Stimulated activated CD4-positive, alpha-beta T cell treated with anti-CD3 and anti-CD28 coated beads, Interleukin-15, amount 100 ng/mL, for 48 hours (primary cell): ENCODE measurements at regions not wholly inside any gene's neighbourhood (a gene's known extent, or its start where the extent isn't known, plus 50 kb on each side); places are given as distances from the start of the nearest gene placed in this dataset.
"Not testable (repeated sequence)": the region's sequence is repeated elsewhere in the genome, so short reads cannot be mapped to it uniquely, and the experiment has no call there.

Experiments
- DNase-seq, 2 donors: peaks; one replicate each; pipeline ENCODE4 v3.0.0-alpha.2; 2020; ENCODE audit warnings: low read depth in 2 of 2

DNA sequence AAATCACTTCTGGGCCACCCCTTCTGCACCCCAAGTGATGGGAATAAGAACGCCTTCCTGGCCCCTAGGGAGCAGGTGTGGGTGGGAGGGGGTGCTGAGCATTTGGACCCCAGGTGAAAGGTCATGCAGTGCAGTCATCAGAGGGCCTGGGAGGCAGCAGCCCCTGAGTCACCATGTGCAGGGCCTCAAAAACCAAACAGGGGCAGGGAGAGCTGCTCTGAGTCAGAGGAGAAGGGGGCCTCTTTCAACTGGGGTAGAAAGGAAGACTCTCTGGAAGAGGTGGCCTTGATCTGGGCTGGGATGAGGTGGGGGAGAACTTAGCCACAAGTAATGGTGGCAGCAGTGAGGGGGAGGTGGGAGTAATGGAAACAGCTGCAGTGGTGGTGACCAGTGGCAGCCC lies 164.3 kb downstream of the BUB3 start:
- no peak for DNase-seq

- no peak for DNase-seq
These were observed 165.9 kb downstream of the BUB3 start for GRCh38 chr10:123320091-123320490.

DNA sequence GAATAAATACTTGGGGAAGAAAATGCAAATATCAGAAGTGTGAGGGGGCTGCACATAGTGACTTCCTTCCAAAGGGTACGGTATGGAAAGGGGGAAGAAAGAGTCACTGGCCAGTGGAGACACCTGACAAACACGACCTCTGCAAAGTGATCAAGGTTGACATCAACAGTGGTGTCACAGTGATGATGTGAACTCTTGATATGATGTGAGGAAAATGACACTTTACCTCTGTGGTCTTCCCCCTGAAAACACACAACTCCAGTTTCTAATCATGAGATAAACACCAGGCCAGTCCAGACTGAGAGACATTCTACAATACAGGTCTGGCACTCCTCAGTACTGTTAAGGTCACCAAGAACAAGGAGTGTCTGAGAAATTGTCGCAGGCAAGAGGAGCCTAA lies 169.7 kb downstream of the BUB3 start:
- DNase-seq: no peak

GRCh38 chr10:123325663-123326190 lies 171.5 kb downstream of the BUB3 start:
- DNase-seq: no peak

GRCh38 chr10:123326674-123327073 lies 172.5 kb downstream of the BUB3 start:
- DNase-seq: no peak

- DNase-seq: no peak
These were observed 173.2 kb downstream of the BUB3 start for GRCh38 chr10:123327450-123327849.

- DNase-seq: no peak
These were observed 173.7 kb downstream of the BUB3 start for GRCh38 chr10:123327896-123328295.

DNA sequence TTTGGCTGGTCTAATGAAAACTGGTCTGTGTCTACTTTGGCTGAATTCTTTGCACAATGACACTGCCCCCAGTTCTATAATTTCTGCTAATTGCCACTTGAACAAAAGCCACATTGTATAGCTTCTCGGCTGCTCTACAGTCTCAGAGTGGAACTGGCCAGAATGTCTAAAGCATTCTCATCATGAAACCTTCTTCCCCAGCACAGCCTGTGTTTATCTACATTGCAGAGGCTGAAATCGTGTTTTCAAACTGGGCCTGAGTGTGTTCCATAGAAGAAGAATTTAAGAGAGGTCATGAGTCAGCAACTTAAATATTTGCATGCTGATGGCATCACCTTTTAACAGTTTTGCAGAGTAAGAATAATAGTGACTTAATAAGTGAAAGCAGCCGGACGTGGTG lies 177.2 kb downstream of the BUB3 start:
- no peak for DNase-seq

DNA sequence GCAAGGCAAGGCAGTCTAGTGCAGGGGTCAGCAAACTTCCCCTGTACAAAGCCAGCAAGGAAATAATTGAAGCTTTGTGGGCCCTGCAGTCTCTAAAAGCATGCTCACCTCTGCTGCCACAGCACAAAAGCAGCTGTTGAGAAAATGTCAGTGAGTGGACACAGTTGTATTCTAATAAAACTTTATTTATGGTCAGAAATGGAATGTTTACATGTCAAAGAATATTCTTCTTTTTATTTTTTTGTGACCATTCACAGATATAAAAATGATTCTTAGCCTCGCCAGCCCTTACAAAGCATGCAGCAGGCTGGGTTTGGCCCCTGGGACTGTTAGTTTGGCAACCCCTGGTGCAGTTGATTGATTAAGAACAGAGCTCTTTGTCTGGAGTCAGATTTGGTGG lies 192.4 kb downstream of the BUB3 start:
- DNase-seq: no peak

DNA sequence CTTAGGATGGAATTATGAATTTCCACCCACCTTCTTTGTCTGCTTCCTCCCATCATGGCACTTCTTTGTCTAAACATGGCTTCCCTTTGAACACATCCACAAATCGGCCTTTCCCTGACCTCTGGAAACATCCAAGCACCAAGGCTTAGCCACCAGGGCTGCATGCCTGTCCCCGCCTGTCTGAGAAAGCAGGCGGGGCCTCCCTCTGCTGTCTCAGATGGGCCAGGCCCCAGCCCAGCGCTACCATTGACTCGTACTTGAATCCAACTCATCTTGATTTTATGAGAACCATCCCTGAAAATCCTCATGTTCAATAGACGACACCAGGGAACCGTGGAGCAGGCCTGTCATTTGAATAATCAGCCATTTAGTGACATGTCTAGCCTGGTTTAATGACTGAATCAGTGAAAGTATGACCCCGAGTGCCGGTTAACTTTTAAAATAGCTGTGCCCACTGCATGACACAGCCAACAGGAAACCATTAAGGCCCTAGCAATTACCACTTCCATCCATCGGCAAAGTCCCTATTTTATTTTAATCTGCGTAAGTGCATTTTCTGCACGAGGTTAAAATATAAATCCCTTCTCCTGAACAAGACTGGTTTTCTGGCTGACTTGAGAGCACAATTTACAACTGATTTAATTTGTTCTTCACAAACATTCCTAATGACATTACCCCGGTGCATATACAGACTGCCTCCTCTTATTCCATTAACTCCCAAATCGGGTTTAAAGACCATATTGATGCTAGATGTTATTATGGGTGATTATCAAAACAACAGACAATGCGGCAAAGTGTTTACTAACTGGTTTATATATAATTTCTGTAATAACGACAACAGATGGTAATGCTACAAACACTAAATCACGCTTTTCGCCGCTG lies 194.7 kb downstream of the BUB3 start:
- DNase-seq: no peak

- DNase-seq: no peak
These were observed 197.5 kb downstream of the BUB3 start for GRCh38 chr10:123351715-123352114.

- DNase-seq: no peak
These were observed 200.3 kb downstream of the BUB3 start for GRCh38 chr10:123354521-123354920.

GRCh38 chr10:123355748-123356481 lies 201.7 kb downstream of the BUB3 start:
- DNase-seq: no peak

DNA sequence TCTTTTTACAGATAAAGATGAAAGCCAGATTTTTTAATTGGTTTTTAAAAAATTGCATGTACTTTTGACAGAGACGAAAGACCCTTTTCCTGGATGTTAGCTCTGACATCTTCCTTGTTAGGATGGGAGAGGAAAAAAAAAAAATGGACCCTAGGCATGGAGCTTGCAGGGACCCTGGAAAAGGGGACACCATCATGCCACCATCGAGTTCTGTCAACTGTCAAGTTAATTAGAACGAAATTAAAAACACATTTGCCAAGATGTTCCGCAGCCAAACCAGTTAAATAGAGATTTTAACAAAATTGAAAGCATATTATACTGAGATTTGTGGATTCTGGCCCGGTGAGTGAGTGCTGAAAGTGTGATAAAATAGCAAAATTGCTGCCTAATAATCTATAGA lies 202.6 kb downstream of the BUB3 start:
- DNase-seq: no peak

DNA sequence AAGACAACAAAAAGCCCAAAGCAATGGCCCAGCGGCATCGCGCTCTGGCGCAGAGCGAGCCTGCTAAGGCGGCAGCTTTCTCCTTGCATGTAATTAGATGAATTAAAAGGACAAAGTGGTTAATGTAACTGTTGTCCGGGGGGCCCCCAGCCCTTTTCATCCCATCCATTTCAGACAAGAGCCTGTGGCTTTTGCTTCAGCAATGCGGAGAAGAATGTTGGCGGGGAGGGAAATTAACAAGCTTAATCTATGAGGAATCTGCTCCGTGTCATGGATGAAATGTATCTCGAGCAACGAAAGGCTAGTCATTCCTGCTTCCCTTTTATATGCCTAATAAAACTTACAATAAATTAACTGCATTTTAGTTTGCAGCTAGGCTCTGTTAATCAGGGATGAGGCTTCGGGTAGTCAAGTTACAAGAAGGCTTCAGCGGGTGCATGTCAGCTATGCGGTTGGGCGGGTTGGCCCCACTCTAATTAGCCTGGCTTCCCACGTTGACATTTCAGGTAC lies 203.3 kb downstream of the BUB3 start:
- no peak for DNase-seq

- no peak for DNase-seq
These were observed 205.3 kb downstream of the BUB3 start for GRCh38 chr10:123359539-123359938.

- DNase-seq: no peak
These were observed 207.6 kb downstream of the BUB3 start for GRCh38 chr10:123361832-123362231.

GRCh38 chr10:123367195-123367594 lies 213.0 kb downstream of the BUB3 start:
- no peak for DNase-seq

DNA sequence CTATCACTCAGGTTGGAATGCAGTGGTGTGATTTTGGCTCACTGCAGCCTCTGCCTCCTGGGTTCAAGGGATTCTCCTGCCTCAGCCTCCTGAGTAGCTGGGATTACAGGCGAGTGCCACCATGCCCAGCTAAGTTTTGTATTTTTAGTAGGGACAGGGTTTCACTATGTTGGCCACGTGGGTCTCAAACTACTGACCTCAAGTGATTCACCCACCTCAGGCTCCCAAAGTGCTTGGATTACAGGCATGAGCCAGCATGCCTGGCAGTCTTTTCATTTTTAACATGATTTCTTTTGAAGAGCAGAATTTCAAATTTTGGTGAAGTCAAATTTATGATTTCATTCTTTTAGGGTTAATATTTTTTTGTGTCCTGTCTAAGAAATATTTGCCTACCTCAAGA lies 217.4 kb downstream of the BUB3 start:
- DNase-seq: not testable (repeated sequence)

GRCh38 chr10:123373591-123373990 lies 219.4 kb downstream of the BUB3 start:
- DNase-seq: no peak

DNA sequence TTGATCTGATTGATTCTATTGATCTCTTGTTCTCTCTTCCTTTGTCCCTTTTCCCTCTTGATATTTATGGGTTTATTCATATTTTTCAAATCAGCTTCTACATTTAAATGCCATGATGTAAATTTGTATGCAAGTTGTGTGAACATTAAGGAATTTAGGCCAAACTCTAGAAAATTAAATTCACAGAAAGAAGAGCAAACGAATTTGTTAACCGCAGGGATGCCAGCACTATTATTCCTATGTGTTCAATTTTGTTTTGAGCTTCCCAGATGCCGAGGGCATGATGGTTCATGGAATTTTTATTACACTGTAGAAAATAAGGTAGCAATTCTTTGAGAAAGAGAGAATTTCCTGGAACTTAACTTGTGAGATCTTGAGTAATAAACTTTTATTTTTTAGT lies 220.9 kb downstream of the BUB3 start:
- no peak for DNase-seq

GRCh38 chr10:123375738-123376137 lies 221.5 kb downstream of the BUB3 start:
- no peak for DNase-seq

DNA sequence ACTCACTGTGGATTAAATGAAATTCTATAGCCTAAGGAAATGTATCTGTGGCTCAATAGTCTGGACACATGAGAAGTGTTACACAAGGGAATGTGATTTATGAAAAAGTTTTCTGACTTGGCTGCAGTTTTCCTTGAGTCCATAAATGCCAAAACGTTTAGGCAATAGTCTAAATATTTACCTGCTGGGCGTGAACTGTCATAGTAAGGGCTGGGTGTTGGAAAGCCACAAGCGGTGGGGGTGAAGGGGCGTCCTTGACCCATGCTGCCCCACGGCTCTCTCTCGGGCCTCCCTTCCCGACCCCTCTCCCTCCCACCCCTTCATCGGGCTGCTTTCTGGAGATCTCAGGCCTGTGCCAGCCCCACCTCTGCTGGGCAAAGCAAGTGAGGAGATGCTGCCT lies 223.7 kb downstream of the BUB3 start:
- no peak for DNase-seq
